MM.1S (cell line): ENCODE measurements at regions not wholly inside any gene's neighbourhood (a gene's known extent, or its start where the extent isn't known, plus 50 kb on each side); places are given as distances from the start of the nearest gene placed in this dataset.

Experiments
- DNase-seq: peaks from one replicate; pipeline ENCODE4 v3.0.0-alpha.2; 2015
- H2AFZ ChIP-seq: fragments of 300-600 bp; sonication (generic); 2 replicates; pipeline ENCODE4 v1.6.0; 2016; ENCODE audit warnings: antibody characterized with exemption, low read length
- H3F3A ChIP-seq: fragments of 300-600 bp; sonication (generic); 2 replicates; pipeline ENCODE4 v1.6.1; 2016; ENCODE audit warnings: mild to moderate bottlenecking, antibody characterized with exemption, low read length, moderate library complexity, mixed read lengths; ENCODE audit not compliant: insufficient read depth
- H3K27ac ChIP-seq: fragments of 300-600 bp; sonication (generic); 2 replicates; pipeline ENCODE4 v1.5.1; 2016; ENCODE audit warnings: mild to moderate bottlenecking, low read length
- H3K27me3 ChIP-seq: fragments of 300-600 bp; sonication (generic); replicated peaks from 2 replicates; pipeline ENCODE4 v1.6.0; 2016; ENCODE audit warnings: low read length; ENCODE audit not compliant: insufficient read depth
- H3K36me3 ChIP-seq: fragments of 300-600 bp; sonication (generic); replicated peaks from 2 replicates; pipeline ENCODE4 v1.6.1; 2016; ENCODE audit warnings: mild to moderate bottlenecking, low read length, mixed read lengths; ENCODE audit not compliant: insufficient read depth
- H3K4me1 ChIP-seq: fragments of 300-600 bp; sonication (generic); 2 replicates; pipeline ENCODE4 v1.6.1; 2016; ENCODE audit warnings: low read length, mixed read lengths
- H3K4me2 ChIP-seq: fragments of 300-600 bp; sonication (generic); 2 replicates; pipeline ENCODE4 v1.6.0; 2016; ENCODE audit warnings: low read depth, low read length
- H3K4me3 ChIP-seq: fragments of 300-600 bp; sonication (generic); 2 replicates; pipeline ENCODE4 v1.5.1; 2016; ENCODE audit warnings: low read length, mixed read lengths
- H3K79me2 ChIP-seq: fragments of 300-600 bp; sonication (generic); 2 replicates; pipeline ENCODE4 v1.6.1; 2016; ENCODE audit warnings: mixed run types, low read length, mixed read lengths
- H3K9ac ChIP-seq: fragments of 300-600 bp; sonication (generic); 2 replicates; pipeline ENCODE4 v1.6.1; 2016; ENCODE audit warnings: low read length, mixed read lengths
- H3K9me2 ChIP-seq: fragments of 300-600 bp; sonication (generic); replicated peaks from 2 replicates; pipeline ENCODE4 v1.6.1; 2016; ENCODE audit warnings: mild to moderate bottlenecking, low read length, mixed read lengths; ENCODE audit not compliant: insufficient read depth
- H3K9me3 ChIP-seq: fragments of 300-600 bp; sonication (generic); replicated peaks from 2 replicates; pipeline ENCODE4 v1.6.1; 2016; ENCODE audit warnings: mild to moderate bottlenecking, low read length, mixed read lengths; ENCODE audit not compliant: insufficient read depth
- H4K20me1 ChIP-seq: fragments of 300-600 bp; sonication (generic); 2 replicates; pipeline ENCODE4 v1.6.1; 2016; ENCODE audit warnings: mild to moderate bottlenecking, low read length, moderate library complexity, mixed read lengths; ENCODE audit not compliant: insufficient read depth
- EZH2 ChIP-seq: fragments of 300-600 bp; sonication (generic); optimal IDR thresholded peaks from 2 replicates; pipeline ENCODE3; 2017; ENCODE audit warnings: low read depth, mild to moderate bottlenecking, antibody characterized with exemption, low read length, mixed read lengths
- EZH2phosphoT487 ChIP-seq: fragments of 300-600 bp; sonication (generic); IDR thresholded peaks from 2 replicates; pipeline ENCODE4 v1.6.1; 2018; ENCODE audit warnings: antibody characterized with exemption, low read length
- TF ChIP-seq, protein P1 (sequence below): fragments of 300-600 bp; sonication (generic); IDR thresholded peaks from 2 replicates; pipeline ENCODE4 v1.5.1; 2016; ENCODE audit warnings: antibody characterized with exemption, low read length, mixed read lengths

DNA sequence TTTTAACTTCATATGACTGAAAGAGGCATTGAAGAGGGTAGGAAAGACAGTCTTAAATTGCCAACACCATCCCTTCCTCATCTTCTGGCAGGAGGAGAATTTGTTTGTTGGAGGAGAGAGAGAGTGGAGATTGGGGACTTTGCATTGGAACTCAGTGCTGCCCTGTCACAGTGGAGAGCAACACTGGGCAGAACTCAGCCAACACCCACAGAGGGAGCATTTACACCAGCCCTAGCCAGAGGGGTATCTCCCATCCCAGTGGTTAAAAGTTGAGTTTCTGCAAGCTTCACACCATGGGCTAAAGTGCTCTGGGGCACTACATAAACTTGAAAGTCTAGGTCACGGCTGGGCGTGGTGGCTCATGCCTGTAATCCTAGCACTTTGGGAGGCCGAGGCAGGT lies 174.1 kb downstream of the ANKRD30B start:
- H3K9me3 ChIP-seq: no peaks in the 10 kb centered on the region
- no peak overlapping the region for H3K9ac ChIP-seq
- no peaks in the 10 kb centered on the region for H3K27me3 ChIP-seq
- TF ChIP-seq EZH2: no peak
- TF ChIP-seq, protein P1, sequence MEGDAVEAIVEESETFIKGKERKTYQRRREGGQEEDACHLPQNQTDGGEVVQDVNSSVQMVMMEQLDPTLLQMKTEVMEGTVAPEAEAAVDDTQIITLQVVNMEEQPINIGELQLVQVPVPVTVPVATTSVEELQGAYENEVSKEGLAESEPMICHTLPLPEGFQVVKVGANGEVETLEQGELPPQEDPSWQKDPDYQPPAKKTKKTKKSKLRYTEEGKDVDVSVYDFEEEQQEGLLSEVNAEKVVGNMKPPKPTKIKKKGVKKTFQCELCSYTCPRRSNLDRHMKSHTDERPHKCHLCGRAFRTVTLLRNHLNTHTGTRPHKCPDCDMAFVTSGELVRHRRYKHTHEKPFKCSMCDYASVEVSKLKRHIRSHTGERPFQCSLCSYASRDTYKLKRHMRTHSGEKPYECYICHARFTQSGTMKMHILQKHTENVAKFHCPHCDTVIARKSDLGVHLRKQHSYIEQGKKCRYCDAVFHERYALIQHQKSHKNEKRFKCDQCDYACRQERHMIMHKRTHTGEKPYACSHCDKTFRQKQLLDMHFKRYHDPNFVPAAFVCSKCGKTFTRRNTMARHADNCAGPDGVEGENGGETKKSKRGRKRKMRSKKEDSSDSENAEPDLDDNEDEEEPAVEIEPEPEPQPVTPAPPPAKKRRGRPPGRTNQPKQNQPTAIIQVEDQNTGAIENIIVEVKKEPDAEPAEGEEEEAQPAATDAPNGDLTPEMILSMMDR: no peak
- no peak for TF ChIP-seq EZH2phosphoT487
- no peaks in the 10 kb centered on the region for H3K9me2 ChIP-seq
- H3K36me3 ChIP-seq: no peaks in the 10 kb centered on the region
- H3K4me3 ChIP-seq: no peak overlapping the region
- H3K4me2 ChIP-seq: no peak overlapping the region
- no peaks in the 10 kb centered on the region for H3K4me1 ChIP-seq
- H3F3A ChIP-seq: no peaks in the 10 kb centered on the region
- no peaks in the 10 kb centered on the region for H3K79me2 ChIP-seq
- H3K27ac ChIP-seq: no peak overlapping the region
- H4K20me1 ChIP-seq: no peaks in the 10 kb centered on the region
- no peak overlapping the region for H2AFZ ChIP-seq
- no peak for DNase-seq

DNA sequence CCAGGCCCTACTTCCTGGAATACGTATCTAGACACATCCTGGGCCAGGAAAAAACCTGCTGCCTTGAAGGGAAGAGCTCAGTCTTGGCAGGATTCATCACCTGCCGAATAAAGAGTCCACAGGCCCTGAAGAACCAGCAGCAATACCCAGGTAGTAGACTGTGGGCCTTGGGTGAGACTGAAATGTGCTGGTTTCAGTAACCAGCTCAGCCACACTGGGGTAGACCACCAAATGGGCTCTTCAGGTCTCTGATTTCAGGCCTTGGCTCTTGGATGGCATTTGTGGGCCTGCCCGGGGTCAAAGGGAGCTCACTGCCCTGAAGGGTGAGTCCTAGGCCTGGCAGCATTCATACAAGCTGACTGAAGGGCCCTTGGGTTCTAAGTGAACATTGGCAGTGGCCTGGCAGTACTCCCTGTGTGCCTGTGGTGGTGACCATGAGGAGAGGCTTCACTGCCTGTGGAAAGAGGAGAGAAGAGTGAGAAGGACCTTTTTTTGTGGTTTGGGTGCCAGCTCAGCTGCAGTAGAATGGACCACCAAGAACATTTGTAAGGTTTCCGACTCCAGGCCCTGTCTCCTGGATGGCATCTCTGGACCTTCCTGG lies 175.1 kb downstream of the ANKRD30B start:
- H3K79me2 ChIP-seq: no peaks in the 10 kb centered on the region
- TF ChIP-seq, protein P1: no peak
- TF ChIP-seq EZH2 (no peak), EZH2phosphoT487 (no peak)
- H3K9ac ChIP-seq: no peak overlapping the region
- no peaks in the 10 kb centered on the region for H3K36me3 ChIP-seq
- no peaks in the 10 kb centered on the region for H3F3A ChIP-seq
- H3K4me1 ChIP-seq: no peaks in the 10 kb centered on the region
- DNase-seq: no peak
- H3K9me3 ChIP-seq: no peaks in the 10 kb centered on the region
- H3K27ac ChIP-seq: no peak overlapping the region
- no peaks in the 10 kb centered on the region for H4K20me1 ChIP-seq
- H3K9me2 ChIP-seq: no peaks in the 10 kb centered on the region
- H3K4me2 ChIP-seq: no peak overlapping the region
- H3K27me3 ChIP-seq: no peaks in the 10 kb centered on the region
- no peak overlapping the region for H2AFZ ChIP-seq
- no peak overlapping the region for H3K4me3 ChIP-seq

DNA sequence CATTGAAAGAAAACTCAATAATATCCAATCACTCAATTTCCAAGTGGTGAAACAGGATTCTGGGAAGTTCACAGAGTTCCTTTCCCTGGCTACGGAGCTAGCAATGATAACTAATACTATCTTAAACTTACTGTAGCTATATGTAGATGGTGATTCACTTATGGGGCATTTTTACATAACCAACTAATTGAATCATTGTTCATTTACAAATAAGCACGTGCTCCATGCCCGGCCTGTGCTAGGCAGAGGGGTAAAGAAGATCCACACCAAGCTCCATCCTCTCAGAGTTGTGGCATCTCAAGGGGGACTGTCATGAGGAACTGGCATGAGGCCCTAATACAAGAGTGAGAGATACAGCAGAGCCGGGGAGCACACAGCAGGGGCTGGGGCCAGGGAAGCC lies 176.3 kb downstream of the ANKRD30B start:
- H3K36me3 ChIP-seq: no peaks in the 10 kb centered on the region
- DNase-seq: no peak
- H4K20me1 ChIP-seq: no peaks in the 10 kb centered on the region
- no peaks in the 10 kb centered on the region for H3K9me2 ChIP-seq
- no peaks in the 10 kb centered on the region for H3K4me1 ChIP-seq
- no peak overlapping the region for H3K27ac ChIP-seq
- H3K9ac ChIP-seq: no peak overlapping the region
- no peaks in the 10 kb centered on the region for H3K27me3 ChIP-seq
- H3K4me3 ChIP-seq: no peak overlapping the region
- no peak overlapping the region for H3K4me2 ChIP-seq
- H3K79me2 ChIP-seq: no peaks in the 10 kb centered on the region
- H3F3A ChIP-seq: no peaks in the 10 kb centered on the region
- no peak overlapping the region for H2AFZ ChIP-seq
- no peaks in the 10 kb centered on the region for H3K9me3 ChIP-seq
- TF ChIP-seq, protein P1: no peak
- TF ChIP-seq EZH2: no peak
- TF ChIP-seq EZH2phosphoT487: no peak
